B cell (primary cell): ENCODE measurements at regions not wholly inside any gene's neighbourhood (a gene's known extent, or its start where the extent isn't known, plus 50 kb on each side); places are given as distances from the start of the nearest gene placed in this dataset.

Experiments
- CTCF ChIP-seq: fragments of 200-600 bp; IDR thresholded peaks from one replicate; pipeline ENCODE4 v1.8.0; 2022; ENCODE audit warnings: antibody characterized with exemption, mild to moderate bottlenecking
- EZH2 ChIP-seq: IDR thresholded peaks from 2 replicates; pipeline ENCODE4 v1.6.1; 2012; ENCODE audit warnings: borderline replicate concordance, low read depth, mild to moderate bottlenecking, moderate library complexity, low read length; ENCODE audit not compliant: insufficient read depth, poor library complexity, severe bottlenecking

GRCh38 chrX:137245183-137245582 lies 211.4 kb upstream of the GPR101 start:
- TF ChIP-seq CTCF = no peak
- no peak for TF ChIP-seq EZH2
